ENCODE measurements at regions not wholly inside any gene's neighbourhood (a gene's known extent, or its start where the extent isn't known, plus 50 kb on each side); places are given as distances from the start of the nearest gene placed in this dataset.
"Not testable (repeated sequence)": the region's sequence is repeated elsewhere in the genome, so short reads cannot be mapped to it uniquely, and the experiment has no call there.

DNA sequence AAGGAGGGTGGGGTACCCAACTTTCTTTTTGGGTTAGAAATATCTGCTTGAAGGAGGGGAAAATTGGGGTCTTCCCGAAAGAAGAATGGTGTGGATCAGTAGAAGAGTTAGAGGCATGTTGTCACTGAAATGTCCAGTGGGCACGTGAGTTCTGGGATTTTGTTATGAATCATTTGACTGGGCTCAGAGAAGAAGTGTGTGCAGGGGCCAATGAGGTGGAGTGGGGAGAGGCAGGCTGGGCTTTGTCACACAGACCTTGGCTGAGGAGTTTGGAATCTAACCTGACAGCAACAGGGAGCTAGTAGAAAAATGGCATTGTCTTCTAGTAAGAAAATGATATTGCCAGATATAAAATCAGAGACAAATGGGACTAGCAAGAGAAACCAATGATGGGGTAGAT, 436.8 kb downstream of the MFSD1 start:
- no peak for DNase-seq
- ATAC-seq (ENCODE audit: poor library complexity), result no peak
- intact Hi-C loops (cut with DNase I), result no loop called here

DNA sequence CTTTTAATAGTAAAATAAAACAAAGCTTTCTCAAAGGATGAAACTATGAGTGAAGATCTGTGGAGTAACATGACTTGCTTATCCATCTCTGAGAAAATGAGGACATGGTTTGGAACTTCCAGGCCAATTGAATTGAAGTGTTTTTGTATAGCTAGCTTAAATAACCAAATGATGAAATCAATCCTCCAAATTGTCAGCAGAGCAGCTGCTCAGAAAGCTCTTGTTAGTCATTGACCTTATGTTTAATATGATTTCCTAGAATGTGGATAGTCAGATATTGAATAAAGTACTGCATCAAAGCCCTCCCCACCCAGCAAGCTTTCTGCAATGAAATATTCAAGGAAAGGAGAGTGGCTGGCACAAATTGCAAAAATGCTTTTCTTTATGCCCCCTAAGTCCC, 437.2 kb downstream of the MFSD1 start:
- no peak for DNase-seq
- no peak for ATAC-seq (ENCODE audit: poor library complexity)
- intact Hi-C loops (cut with DNase I), result no loop called here

DNA sequence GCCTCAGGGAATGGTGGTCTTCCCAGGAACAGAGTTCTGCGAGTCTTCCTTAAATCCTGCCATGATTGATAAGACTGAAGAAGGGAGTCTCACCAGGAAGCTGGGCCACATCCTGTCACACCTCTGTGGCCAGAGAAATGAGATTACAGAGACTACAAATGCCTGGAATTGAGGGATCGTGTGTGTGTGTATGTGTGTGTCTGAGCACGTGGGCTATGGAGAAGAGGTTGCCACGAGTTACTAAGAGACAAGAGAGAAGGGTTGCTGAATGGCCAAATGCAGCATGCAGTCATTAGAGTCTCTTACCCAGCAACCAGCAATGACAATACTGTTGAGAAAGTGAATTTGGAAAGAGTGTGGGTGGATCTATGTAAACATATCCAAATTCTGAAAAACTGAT, 443.1 kb downstream of the MFSD1 start:
- ATAC-seq (ENCODE audit: poor library complexity) (no peak), DNase-seq (no peak)
- intact Hi-C loops (cut with DNase I), result no loop called here

DNA sequence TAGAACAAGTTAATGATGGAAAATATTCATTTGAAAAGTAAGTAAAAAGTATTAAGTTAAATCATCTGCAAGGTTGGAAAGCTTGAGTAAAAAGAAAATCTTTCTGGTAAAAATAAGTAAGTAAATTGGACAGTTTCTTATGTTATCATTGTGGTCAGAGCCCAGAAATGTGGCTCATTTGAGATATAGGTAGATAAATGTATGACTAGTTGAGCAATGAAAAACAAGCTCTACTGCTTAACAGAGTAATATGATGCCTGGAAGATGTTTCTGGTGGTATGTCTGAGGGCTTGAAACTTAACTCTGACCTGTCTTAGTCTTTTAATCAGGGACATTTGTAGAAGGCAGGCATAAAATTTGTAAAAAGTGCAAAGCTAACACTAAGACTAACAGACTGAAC, 444.0 kb downstream of the MFSD1 start:
- no peak for ATAC-seq (ENCODE audit: poor library complexity)
- intact Hi-C loops (cut with DNase I), result no loop called here
- DNase-seq, result no peak

DNA sequence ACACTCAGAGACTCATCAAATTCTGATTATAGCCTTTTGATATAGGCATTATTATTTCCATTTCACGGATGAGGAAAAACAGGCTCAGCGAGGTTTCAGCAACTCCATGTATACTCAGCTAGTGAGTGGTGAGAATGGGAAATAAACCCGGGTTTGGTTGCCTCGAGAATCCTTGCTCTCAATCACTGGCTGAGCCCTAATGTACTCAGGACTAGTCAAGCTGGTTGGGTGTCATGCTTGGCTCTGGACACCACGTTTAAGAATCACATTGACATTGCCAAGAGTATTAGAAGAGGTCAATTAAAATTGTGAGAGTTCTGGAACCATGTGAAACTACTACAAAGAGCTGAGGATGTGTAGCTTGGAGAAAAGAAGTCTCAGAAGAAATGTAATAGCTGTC, 444.5 kb downstream of the MFSD1 start:
- intact Hi-C loops (cut with DNase I), result no loop called here
- ATAC-seq (ENCODE audit: poor library complexity), result no peak

DNA sequence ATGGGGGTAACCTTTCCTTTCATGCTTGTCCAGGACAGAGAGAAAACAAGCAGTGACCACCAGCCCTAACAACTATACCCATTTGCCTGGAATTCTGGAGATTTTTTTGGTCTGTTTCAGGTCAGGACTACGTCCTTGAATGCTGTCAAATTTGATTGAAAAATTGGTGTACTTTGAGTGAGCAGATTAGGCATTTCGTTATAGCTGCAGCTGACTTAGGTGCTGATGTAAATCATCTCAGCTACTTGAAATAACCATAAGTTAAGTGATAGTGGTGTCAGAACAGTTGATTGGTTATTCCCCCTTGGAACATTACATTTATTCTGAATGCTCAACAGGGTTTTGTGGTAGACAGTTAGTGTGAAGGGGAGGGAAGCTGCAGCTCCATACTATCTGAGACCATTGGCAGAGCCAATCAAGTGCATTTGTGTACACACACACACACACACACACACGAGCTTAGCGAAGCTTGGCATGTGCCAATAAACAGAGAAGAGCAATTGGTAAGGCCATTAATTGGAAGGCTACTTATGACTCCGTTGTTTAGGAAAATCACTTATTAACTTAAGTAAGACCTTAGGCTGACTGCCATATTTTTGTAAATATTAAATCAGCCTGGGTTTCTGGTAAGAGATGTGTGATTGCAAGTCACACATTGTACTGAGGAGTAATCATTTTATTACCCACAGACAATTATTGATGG, 447.8 kb downstream of the MFSD1 start:
- intact Hi-C loops (cut with DNase I), result no loop called here
- ATAC-seq (ENCODE audit: poor library complexity) (no peak), DNase-seq (no peak)

More for the DNA sequence above, 444.5 kb downstream of the MFSD1 start:
- no peak for DNase-seq

DNA sequence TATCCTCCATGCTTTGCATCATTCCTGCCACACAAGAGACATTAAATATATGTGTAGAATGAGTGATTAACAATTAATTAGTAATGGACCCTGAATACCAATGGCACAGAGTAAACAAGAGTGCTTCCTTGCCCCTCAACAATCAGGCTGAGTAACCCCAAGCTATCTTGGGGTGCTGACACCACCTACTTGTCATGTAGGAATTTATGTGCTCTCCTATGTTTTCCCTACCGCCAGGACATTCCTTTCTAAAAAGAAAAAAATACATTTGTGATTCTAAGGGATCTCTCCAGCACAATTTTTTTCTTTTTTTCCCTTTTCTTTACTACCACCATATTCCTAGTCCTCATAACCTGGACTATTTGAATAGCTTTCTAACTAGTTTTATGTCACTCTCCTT, 449.1 kb downstream of the MFSD1 start:
- intact Hi-C loops (cut with DNase I), result no loop called here
- no peak for ATAC-seq (ENCODE audit: poor library complexity)
- DNase-seq, result no peak

DNA sequence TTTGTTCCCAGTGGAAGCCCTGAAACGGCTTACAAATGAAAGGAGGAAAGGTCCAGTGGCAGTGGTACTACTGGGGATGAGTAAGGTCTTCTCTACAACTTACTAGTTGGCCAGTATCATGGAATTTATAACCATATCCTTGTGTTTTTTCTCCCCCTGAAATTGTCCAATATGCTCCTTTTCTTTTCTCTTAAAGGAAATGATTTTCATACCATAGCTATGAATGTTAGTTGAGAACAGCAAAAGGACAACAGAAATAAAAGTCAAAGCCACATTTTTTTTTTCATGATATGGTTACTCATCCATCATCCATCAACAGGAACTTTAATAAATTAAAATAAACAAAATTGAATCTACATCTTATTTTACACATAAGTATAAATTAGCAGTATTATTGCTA, 450.4 kb downstream of the MFSD1 start:
- intact Hi-C loops (cut with DNase I), result no loop called here
- ATAC-seq (ENCODE audit: poor library complexity), result no peak
- no peak for DNase-seq

DNA sequence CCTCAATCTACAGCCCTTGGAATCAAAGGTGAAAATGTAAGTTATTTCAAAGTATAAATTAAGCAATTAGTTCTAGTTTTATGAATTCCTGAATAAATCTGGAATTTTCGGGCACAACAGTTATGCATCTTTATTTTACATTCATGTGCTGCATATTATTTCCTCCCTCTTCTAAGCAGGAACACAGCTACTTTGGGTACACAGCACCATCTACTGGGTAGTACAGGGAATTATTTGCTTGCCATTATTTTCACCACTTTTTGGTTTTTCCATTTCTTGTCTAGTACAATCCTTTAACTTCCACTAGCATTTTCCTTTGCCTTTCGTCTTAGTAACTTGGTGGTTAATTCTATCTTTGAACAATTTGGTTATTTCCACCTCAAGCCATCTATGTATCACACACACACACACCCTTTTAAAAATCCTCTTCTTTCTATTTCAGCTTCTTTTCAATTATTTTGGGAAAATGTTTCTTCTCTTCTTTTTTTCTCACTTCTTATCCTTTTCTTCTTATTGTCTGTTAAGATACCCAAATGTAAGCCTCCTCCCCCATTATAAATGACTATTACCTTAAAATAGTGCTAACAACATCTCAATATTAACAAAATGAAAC, 451.0 kb downstream of the MFSD1 start:
- intact Hi-C loops (cut with DNase I), result no loop called here
- ATAC-seq (ENCODE audit: poor library complexity) (no peak), DNase-seq (no peak)

DNA sequence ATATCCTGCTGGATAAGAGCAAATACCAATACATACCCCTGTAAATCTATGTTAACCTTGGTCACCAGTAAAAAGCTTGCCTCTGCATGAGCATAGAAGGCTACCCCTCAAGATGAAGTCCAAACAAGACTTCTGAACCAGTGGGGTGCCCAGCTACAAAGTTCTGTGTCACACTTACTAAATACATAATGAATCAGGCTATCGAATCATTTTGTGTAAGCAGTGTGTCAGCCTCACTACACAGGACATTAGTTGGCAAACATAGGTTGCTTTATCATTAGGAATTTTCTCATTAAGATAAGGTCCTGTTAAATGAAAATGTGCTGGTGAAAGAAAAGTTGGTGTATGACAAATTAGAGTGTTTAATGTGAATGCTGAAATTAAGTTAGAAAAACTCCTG, 452.0 kb downstream of the MFSD1 start:
- no peak for ATAC-seq (ENCODE audit: poor library complexity)
- DNase-seq, result no peak
- intact Hi-C loops (cut with DNase I), result no loop called here

DNA sequence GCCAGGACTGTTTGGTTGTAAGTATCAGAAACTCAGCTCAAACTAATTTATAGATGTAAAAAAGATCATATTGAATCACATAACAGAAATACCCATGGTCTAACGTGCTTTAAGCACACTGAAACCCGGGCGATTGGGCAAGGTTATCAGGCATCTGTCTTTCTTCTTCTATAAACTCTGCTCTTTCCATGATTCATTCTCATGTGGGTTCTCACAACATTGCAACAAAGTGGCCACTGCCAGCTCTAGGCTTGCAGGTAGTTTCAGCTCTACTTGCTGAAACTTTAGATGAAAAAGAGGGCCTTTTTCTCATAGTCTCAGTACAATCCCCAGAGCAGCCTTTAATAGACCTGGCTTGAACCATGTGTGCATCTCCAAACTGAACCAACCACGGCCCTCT, 456.1 kb downstream of the MFSD1 start:
- ATAC-seq (ENCODE audit: poor library complexity), result no peak
- intact Hi-C loops (cut with DNase I), result no loop called here
- no peak for DNase-seq

DNA sequence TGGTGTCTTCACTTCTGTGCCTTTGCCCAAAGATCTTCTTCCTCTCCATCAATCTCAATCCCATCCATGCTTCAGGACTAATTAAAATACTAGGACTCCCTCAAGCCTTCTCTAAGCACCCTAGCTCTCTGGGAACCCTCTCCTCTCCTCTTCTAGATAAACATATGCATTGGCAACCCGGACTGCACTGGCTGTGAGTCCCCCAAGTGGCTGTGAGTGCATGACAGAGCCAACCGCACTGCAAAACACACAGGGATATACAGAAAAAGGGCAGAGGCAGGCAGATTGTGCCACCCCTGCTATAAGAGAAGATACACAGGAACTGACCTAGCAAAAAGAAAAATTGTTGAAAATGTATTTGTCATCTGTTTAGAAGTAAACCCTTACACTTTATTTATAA, 457.1 kb downstream of the MFSD1 start:
- DNase-seq (no peak), ATAC-seq (ENCODE audit: poor library complexity) (no peak)
- intact Hi-C loops (cut with DNase I), result no loop called here

DNA sequence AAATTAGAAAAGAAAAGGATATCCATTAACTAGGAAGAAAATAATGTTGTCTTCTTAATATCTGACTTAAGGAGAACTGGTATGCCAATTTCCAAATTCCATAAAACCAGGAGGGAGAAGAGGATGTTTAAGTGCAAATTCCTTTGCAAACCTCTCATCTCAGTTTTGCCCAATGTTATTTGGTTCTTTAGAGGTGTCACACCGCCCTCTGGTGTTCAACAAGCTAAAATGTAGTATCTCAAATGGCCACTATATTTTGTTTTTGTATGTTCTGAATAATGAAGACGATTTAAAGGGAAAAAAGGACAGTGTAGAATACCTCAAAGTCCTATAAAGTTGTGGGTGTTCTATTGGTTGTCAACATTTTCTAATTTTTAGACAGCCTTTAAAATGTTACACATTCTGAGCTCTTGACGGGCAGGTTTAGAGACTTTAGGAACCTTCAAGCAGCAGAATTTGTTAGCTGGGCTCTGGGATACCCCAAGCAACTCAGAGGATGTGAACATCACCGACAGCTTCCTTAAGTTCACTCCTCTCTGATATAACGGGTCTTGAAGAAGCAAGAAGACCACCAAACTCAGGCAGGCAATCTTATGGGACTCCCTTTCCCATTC, 458.3 kb downstream of the MFSD1 start:
- ATAC-seq (ENCODE audit: poor library complexity) (peak; percentile 68), DNase-seq (no peak)
- intact Hi-C loops (cut with DNase I), result loop anchor here (2.0 to 5.0 kb wide), 2 partner anchors 343 to 415 kb away; no protein-coding TSS in a partner anchor

DNA sequence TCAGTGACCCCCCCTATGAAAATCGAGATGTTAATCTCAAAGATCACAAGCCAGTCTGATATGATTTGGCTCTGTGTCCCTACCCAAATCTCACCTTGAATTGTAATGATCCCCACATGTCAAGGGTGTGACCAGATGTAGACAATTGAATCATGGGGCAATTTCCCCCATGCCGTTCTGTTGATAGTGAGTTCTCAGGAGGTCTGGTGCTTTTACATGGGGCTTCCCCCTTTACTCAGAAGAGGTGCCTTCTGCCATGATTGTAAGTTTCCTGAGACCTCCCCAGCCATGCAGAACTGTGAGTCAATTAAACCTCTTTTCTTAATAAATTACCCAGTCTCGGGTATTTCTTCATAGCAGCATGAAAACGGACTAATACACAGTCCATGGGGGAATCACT, 459.5 kb downstream of the MFSD1 start:
- intact Hi-C loops (cut with DNase I), result loop anchor here (2.0 to 5.0 kb wide), 2 partner anchors 344 to 417 kb away; no protein-coding TSS in a partner anchor
- ATAC-seq (ENCODE audit: poor library complexity); DNase-seq: not testable (repeated sequence)

DNA sequence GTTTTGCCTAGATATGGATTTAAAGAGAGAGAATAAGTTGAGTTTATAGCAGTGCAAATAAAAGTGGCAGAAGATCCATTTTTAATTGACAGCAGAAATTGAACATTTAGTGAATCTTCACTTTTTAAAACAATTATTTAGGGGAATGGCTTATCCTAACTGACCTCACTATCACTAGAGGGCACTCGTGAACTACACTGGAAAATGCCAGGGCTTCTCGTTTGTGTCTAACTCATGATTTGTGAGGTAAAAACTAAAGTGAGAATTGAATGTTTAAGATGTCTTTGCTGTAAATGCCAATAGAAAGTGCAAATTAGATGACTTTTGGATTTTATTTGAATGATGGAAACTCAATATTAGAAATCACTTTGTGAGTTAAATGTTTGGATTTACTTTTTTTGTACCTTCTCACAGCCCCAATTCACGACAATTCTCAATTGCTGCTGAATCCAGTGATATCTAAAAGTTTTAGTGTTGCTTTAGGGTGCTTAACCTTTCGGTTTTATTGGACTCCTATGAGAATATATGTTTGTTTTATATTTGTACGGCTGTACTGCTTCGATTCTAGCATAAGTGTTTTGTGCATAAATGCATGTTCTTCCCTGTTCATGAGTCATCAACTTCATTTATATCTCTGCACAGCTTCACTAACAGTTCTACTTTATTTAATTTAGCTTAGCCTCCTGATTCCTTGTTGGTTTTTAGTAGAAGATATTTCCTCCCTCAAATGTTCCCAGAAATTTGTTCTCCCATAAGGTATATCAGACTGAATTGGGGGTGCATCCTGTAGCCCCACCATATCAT, 462.1 kb downstream of the MFSD1 start:
- DNase-seq, result no peak
- intact Hi-C loops (cut with DNase I), result loop anchor here (5.0 kb wide), 1 partner anchor 347 kb away; no protein-coding TSS in a partner anchor
- peak; percentile 68 for ATAC-seq (ENCODE audit: poor library complexity)

DNA sequence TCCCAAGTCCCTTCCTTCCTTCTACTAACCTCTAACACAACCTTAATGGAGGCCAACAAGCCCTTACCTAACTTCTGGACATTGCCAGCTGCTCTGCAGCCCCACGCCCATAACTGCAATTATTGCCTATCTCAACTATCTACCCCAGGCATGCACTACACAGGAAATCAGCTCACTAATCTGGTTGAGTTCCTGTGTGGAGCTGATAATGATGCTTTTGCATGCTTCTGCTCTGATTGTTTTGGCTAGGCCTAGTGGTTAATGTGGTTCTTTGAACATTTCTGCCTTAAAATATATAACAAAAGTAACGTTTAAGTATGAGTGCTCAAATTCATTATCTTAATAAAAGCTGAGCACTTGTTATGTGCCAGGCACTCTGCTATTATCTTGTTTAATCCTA, 463.9 kb downstream of the MFSD1 start:
- no peak for DNase-seq
- no peak for ATAC-seq (ENCODE audit: poor library complexity)
- intact Hi-C loops (cut with DNase I), result loop anchor here (5.0 kb wide), 1 partner anchor 542 kb away; no protein-coding TSS in a partner anchor

DNA sequence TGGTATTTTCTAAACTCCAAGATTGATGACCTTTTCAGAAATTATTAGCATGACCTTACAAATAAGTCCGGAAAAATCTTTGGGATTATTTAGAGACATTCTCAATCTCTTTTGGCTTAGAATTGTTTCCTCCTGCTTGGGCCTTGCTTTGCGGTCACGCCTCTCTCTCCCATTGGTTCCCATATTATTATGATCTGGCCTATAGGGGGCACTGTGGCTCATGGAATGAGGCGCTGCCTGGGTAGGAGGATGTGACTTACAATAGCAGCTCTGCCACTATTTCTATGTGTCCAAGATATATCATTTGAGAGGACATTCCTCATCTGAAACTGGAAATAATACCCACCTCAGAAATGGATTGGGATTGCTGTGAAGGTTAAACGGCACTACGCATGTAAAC, 464.9 kb downstream of the MFSD1 start:
- intact Hi-C loops (cut with DNase I), result loop anchor here (5.0 kb wide), 1 partner anchor 541 kb away; no protein-coding TSS in a partner anchor
- no peak for ATAC-seq (ENCODE audit: poor library complexity)
- DNase-seq, result no peak

DNA sequence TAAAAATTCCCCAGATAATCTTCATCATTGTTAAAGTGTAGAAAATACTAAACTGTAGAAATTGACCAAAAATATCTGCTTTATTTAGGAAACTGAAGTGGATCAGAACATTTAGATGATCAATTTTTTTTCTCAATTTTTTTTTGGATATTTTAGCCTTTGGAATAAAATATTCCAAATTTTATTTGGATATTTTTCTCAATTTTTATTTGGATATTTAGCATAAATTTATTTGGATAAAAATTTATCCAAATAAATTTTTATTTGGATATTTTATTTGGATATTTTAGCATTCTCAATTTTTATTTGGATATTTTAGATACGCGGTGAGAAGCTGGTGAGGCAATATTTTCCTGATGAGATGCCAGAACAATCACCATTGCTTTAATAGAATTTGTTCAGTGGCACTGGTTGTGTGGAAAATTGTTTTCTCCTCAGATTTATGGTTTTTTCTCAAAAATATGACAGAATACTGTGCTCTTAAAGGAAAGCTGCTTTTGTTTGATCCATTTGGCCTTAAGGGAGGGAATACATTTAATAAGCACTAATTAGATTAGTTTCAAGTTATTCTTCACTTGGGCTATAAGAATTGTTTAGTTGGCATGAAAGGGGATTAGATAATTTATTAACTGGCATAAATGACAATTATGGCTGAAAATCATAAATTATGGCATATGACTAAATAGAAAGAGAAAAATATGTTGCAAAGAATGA, 470.1 kb downstream of the MFSD1 start:
- ATAC-seq (ENCODE audit: poor library complexity) (no peak), DNase-seq (no peak)
- intact Hi-C loops (cut with DNase I), result no loop called here

DNA sequence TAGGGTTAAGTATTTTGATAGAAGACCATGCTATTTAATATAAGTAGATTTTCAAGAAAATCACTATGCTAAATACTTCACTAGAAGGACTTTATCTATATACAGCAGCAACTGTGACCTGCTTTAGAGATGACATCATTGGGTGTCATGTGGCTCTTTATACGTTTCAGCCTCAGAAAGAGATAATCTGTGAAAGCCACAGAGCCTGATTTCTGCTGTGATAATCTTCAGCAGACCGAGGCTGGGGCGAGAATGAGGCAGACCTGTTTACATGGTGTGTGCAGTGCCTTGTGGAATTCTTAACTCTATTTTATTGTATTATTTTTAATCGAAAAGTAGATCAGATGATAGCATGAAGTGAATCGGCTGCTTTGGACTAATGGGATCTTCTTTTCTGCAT, 471.2 kb downstream of the MFSD1 start:
- ATAC-seq (ENCODE audit: poor library complexity), result no peak
- intact Hi-C loops (cut with DNase I), result no loop called here
- no peak for DNase-seq
